Non-pigmented ciliary epithelial cell (primary cell): ENCODE measurements at regions not wholly inside any gene's neighbourhood (a gene's known extent, or its start where the extent isn't known, plus 50 kb on each side); places are given as distances from the start of the nearest gene placed in this dataset.

Source experiments
- DNase-seq: peaks from one replicate; pipeline ENCODE4 v3.0.0-alpha.2; 2010; ENCODE audit warnings: low read depth

DNA sequence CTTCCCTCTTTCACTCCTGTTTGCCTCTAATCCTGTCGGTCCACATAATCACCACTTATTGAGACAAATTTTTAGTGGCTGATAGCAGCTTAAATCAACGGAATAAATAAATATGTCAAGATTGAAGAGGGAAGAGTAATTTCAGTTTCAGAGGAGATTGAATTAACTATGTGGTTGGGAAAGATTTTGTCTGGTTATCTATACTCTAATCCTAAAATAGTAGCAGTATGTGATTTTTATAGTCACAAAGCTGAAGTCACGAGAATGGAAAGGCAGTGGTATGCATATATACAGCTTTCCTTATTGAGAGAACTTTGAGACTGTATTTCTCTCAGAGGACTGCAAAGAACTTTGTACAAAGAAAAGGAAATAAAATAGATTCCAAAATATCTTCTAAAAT, 493.3 kb downstream of the FAT4 start:
- DNase-seq, result no peak

DNA sequence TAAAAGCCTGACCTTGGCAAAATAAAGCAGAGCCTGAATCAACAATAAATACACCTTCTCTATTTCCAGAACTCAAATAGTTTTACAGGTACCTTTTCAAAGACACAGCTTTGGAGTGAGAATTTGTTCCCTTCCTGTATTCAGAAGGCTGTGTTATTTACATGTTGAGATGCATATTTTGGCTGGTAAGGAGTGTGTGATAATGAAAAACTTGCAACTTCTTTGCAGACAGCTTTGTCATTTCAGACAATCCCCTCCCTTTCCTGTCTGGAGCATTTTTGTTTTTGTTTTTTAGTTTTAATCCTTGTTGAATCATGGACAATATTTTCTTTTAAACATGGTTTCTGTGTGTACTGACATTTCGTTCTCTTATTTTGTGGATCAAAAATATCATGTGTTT, 493.8 kb downstream of the FAT4 start:
- no peak for DNase-seq

GRCh38 chr4:125811892-125812291, 497.1 kb downstream of the FAT4 start:
- no peak for DNase-seq

DNA sequence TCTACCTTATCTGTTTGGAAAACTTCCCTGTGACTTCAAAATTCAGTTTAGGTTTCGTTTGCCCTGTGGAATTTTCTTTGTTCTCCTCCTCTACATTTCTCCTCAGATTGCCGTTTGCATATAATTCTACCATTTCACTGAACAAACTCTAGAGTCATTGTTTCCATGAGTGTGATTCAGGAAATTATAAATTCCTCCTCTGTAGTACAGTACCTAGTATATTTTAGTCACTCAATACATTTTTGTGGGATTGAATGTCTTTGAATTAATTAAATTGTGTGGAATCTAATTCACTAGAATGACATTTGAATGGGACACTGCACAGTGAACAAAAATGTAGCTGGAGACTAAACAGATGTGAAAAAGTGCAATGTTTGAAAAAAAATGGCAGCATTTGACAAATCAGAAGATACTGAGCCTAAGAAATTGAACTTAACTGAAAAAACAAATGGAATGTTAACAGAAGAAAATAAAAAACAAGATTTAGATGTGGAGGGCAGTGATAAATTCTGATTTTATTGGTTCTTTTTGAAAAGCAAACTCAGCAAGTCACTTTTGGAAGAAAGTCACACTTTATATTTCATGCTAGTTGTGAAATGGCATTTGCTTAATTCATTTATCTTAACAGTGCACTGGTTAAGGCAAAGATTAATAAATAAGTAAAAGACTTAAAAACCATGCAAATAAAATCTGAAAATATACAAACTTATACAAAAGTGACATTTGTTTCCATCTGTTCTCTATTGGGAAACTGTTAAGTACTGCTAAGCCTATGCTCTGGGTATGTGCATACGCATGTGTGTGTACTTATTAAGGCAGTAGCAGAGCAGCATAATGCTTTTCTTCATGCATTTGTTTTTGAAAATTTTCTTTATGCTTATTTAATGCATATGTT, 512.3 kb downstream of the FAT4 start:
- DNase-seq, result no peak

DNA sequence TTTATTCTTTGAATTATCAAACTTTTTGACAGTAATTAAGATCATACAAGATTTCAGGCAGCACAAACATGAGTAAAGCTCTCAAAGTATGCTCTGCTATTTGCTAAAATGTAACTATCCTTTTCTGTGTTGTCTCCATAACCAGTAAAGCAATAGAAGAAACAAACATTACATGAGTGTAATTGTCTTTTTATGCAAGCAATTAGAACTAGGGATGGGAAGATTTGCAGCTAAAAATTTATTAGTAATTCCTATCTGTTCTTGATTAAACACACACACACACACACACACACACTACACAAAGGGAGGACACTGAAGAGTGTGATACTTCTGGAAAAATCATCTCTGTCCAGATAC, 512.9 kb downstream of the FAT4 start:
- no peak for DNase-seq

GRCh38 chr4:125828346-125828745, 513.6 kb downstream of the FAT4 start:
- DNase-seq, result no peak

- DNase-seq, result no peak
Measured at GRCh38 chr4:125832161-125832560, 517.4 kb downstream of the FAT4 start.

DNA sequence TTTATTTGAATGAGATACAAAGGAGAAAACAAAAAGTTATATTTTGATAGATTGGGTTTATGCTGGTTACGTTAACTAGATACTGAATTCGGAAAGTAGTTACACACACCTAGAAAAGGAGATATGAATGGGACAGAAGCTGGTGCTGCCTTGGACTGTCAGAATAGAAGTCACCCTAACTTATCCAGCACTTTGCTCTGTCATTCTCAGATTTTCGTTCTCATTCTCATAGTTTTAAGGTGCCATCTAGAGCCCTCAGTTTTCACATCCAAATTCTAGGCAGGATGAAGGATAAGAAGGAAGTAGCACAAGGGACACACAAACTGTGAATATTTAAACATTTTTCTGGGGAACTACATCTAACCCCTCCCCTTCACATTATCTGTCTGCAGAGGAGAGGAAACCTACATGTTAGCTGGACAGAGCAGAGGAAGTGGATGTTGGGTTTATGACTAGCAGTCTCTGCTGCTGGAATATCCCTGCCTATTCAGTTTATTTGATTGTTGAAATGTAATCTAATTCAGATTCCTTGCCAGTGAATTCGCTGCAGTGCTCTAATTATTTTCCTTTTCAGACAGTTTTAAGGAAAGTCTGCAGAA, 521.9 kb downstream of the FAT4 start:
- no peak for DNase-seq

DNA sequence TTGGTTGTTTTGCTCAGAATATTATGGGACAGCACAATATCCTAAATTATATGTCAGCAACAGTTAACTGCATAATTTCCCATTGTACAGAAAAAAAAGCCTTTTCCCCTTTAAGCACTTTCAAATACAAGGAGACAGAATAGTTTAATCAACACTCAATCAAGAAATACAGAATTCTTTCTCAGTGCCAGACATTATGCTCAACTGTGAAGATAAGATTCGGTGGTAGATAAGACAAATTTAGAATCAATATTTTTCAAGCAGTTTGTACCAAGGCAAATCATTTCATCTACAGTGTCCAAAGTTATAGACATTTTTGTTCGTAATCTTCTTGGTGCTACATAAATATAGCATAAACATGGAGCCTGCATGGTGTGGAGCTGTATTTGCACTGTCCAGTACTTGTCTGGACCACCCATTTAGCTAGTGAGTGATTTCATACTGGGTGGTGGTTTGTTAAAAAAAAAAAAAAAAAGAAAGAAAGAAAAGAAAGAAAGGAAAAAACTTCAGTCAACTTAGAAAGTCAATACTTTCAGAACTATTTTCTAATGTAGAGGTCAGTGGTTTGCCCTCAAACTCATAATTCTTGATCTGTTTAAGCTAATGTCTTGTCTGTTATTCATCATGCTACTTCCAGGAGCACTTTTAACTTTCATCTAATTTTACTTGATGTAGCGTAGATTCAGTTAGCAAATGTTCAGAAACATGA, 522.9 kb downstream of the FAT4 start:
- DNase-seq, result no peak

DNA sequence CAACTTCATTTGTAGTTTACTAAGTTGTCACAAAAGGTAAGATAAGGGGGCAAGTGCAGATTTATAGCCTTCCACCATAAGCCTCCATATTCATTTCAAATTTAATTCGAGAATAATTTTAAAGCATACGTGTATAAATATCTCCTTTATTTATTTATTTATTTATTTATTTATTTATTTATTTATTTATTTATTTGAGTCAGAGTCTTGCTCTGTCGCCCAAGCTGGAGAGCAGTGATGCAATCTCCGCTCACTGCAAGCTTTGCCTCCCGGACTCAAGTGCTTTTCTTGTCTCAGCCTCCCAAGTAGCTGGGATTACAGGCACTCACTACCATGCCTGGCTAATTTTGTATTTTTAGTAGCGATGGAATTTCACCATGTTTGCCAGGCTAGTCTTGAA, 523.4 kb downstream of the FAT4 start:
- DNase-seq, result no peak

- no peak for DNase-seq
Measured at GRCh38 chr4:125838924-125839323, 524.2 kb downstream of the FAT4 start.

DNA sequence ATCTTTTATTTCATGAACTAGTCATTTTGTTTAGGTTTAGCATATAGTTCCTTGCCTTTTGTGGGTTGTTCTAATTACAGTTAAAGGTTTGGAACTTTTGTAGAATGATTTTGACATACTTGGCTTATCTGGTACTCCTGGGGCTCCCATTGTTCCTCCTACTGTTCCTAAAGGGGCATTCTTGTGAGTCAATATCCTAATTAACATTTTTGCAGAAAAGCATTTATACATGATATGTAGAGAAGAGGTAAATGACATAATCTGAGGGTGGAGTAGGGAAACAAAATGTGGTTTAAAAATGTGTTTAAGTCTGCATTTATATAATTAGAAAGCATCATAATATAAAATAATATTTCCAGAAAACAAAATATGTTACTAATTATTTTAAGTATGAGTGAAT, 529.2 kb downstream of the FAT4 start:
- no peak for DNase-seq

GRCh38 chr4:125847518-125847917, 532.8 kb downstream of the FAT4 start:
- DNase-seq, result no peak

DNA sequence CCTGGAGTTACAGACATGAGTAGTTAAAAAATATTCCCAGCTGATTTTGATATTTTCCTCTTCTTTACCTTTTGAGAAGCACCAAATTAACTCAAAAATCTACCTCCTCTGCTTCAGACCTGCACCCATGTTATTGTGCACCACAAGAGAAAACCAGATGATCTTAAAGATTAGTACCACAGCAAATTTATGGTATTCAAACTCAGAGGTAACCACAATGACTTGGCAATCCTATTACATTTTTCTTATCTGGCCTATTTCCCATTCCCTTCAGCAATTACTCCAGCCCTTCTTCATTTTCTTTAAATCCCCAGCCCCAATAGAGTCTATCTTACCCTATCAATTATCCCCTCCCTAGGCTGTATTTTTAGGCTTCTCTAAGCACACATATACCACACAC, 535.1 kb downstream of the FAT4 start:
- DNase-seq, result peak; percentile 36

- peak; percentile 84 for DNase-seq
Measured at GRCh38 chr4:125891597-125892258, 577.0 kb downstream of the FAT4 start.

DNA sequence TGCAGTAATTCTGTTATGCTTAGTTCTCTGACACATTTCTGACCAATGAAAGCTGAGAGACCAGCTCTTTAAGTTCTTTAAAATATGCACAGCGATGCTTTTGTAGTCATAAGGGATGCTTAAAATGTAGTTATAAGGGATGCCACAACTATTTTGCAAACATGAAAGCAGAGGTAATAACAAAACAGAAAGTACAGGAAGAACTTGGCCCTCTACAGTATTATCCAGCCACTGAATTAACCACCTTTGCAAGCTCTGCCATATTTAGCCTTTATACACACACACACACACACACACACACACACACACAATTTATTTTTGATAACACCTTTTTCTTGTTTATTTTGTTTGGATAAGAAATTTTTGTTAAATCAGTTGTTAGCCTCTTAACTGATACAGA, 590.0 kb downstream of the FAT4 start:
- no peak for DNase-seq

DNA sequence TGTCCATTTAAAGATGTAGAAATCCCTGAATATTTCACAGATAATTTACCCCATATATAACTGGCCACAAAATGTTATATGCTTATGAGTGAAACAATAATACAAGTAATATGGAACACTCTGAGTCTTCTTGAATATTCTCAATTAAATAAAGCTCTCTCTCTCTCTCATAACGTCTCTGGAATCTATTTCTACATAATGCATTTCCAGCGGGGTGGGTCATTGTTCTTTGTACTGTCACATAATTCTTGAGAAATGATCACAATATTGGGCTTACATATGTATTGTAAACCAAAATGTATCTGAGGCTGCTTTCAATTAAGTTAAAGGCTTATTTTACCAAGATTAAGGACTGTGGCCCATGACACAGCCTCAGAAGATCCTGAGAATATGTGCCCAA, 596.3 kb downstream of the FAT4 start:
- no peak for DNase-seq

DNA sequence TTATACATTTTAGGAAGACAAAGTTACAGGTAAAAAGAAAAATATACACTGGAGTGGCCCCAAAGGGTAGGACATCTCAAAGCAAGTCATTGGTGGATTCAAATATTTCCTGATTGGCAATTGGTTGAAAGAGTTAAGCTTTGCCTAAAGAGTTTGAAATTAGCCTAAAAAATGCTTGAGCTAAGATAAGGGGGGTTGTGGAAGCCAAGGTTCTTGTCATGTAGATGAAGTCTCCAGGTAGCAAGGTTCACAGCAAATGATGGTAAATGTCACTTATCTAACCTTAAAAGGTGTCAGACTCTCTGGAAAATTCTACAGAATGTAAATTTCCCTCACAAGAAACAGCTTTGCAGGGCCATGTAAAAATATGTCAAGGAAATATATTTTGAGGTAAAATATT, 596.7 kb downstream of the FAT4 start:
- no peak for DNase-seq

- DNase-seq, result no peak
Measured at GRCh38 chr4:125917559-125917958, 602.8 kb downstream of the FAT4 start.

DNA sequence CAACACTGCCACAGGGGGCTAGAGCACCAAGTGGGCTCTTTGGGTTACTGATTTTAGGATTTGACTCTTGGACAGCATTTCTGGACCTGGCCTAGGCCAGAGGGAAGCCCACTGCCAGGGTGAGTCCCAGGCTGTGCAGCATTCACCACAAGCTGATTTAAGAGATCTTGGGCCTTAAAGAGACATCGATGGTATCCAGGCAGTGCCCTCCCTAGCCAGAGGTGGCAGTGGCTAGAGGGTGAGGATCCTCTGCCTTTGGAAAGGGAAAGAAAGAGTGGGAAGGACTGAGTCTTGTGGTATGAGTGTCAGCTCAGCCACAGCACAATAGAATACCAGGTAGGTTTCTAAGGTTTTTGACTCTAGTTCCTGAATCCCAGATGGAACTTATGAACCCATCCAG, 613.9 kb downstream of the FAT4 start:
- no peak for DNase-seq

- DNase-seq, result no peak
Measured at GRCh38 chr4:125938541-125938940, 623.8 kb downstream of the FAT4 start.

GRCh38 chr4:125940426-125940825, 625.7 kb downstream of the FAT4 start:
- DNase-seq, result no peak

DNA sequence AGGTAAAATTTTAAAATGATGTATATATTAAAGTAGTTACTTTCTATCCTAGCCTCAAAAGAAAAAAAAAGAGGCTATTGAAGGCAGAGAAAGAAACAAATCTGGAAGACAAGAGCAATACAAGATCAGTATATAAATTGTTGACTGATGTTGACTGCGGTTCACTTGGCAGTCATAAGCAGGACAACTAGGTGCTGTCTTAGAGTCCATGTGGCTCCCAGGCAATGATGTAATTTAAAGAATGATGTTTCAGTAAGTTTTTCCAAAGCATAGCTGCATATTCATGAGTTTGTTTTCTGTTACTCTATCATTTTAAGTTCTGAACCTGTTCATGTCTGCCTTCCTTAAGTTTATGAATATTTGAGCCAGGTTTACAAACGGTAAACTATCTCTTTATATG, 630.2 kb downstream of the FAT4 start:
- no peak for DNase-seq
